GM19351 (cell line): ENCODE measurements at regions not wholly inside any gene's neighbourhood (a gene's known extent, or its start where the extent isn't known, plus 50 kb on each side); places are given as distances from the start of the nearest gene placed in this dataset.

ENCODE experiments used
- ATAC-seq: cut with Tn5 transposase; IDR thresholded peaks from one replicate; pipeline ENCODE4 v1.9.1; 2021; ENCODE audit warnings: mild to moderate bottlenecking, moderate library complexity; ENCODE audit not compliant: unreplicated experiment

- no peak for ATAC-seq
Observed at GRCh38 chr22:49643466-49643865, 184.2 kb downstream of the BRD1 start.

DNA sequence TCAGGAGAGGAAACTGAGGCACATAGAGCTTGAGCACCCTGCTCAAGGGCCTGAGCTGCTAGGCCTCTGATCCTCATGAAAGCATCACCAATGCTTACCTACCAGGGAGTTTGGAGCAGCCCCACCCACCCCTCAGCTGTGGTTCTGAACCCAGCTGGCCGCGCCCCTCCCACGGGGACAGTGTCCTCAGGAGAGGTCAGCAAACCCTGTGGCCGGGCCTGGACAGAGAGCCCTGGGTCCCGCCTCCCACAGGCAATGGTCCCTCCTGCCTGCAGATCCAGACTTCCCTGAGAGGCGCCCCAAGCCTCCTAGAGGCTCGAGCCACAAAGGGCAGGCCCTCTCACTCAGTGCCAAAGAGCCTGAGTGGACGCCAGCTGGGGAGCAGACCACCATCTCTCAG is 184.9 kb downstream of the BRD1 start:
- no peak for ATAC-seq

GRCh38 chr22:49642331-49642730 is 185.3 kb downstream of the BRD1 start:
- no peak for ATAC-seq

DNA sequence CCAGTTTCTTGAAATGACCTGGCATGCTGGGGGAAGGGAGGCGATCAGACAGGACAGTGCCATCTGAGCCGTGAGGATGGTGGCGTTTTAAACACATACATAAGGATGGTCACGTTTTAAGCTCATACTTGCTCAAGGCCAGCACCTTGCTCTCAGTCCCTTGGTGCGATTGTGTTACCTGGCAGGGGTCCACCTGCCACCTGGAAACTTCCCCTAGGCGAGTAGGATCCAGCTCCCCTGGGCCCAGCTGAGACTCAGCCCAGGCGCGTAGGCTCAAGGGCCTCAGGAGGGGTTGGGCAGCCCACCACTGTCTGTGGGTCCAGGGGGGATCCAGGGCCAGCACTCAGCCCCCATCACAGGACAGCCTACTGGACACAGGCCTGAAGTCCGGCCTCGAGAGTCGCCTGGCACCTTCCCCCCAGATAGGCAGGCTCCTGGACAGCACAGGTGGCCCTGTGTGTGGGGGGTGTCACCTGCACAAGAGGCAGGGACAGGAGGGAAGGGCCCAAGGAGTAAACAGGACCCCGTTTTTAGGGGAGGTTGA is 185.8 kb downstream of the BRD1 start:
- ATAC-seq = no peak

DNA sequence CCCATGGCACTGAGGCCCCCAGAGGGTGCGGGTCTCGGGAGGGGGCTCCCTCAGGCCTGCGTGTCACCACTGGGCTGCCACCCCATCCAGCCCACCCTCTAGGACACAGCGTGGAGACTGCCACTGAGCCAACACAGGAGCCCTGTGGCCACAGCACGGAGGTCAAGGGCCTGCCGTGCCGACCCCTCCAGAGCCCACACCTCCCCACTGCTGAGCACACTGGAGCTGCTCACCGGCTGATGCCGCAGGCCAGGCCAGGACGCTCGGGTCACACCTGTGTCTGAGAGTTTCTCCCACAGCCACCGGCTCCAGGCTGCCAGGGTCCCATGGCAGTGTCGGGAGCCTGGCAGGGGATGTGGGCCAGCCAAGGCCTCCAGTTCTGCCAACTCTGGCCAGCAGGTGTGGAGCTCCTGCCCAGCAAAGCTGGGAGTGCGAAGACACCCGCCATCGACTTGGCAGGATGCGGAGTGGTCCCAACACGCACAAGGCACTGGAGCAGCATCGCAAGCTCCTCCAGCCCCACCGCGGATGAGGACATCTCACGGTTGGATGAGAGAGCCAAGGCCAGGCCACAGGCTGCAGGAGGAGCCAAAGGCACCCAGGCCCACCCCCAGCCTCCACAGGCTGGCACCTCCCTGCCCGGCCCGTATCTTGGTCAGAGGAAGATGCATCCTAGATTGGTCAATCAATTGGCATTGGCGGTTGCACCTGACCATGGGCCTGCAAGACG is 187.1 kb downstream of the BRD1 start:
- no peak for ATAC-seq

DNA sequence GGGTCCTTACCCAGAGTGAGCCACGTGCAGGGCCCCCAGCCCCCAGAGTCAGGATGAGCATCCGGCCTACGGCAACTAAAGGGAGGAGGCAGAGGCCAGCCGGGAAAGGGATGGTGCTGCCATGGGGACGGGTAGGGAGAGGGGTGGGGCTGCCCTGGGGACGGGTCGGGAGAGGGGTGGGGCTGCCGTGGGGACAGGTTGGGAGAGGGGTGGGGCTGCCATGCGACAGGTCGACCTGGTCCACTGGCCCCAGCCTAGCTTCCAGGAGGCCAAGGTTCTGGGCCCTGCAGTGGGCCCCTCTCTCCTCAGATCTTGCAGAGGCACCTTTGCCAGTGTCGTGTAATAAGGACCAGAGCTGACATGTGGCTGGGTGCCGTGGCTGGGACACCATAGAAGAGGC is 187.7 kb downstream of the BRD1 start:
- ATAC-seq = no peak

DNA sequence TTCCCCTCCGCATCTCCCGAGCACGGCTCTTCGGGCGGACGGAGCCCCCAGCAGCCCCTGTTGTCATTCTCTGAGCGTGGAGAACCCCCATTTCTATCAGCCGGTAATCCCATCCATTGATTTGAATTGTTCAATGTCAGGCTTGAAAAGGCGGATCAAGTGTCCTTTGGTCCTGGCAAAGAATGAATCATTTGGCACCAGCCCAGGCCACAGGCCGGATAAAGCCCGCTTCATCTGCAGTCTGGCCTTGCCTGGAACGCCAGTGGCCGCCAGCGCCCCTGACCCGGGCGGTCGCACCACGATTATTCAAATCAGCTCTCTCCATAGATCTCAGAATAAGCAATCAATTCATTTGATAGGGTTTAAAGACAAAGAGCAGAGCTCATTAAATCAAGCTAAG is 188.9 kb downstream of the BRD1 start:
- no peak for ATAC-seq

- ATAC-seq = no peak
Observed at GRCh38 chr22:49638001-49638400, 189.7 kb downstream of the BRD1 start.

- no peak for ATAC-seq
Observed at GRCh38 chr22:49637255-49637760, 190.4 kb downstream of the BRD1 start.

GRCh38 chr22:49636649-49637048 is 191.0 kb downstream of the BRD1 start:
- no peak for ATAC-seq

- ATAC-seq = no peak
Observed at GRCh38 chr22:49636214-49636613, 191.5 kb downstream of the BRD1 start.

DNA sequence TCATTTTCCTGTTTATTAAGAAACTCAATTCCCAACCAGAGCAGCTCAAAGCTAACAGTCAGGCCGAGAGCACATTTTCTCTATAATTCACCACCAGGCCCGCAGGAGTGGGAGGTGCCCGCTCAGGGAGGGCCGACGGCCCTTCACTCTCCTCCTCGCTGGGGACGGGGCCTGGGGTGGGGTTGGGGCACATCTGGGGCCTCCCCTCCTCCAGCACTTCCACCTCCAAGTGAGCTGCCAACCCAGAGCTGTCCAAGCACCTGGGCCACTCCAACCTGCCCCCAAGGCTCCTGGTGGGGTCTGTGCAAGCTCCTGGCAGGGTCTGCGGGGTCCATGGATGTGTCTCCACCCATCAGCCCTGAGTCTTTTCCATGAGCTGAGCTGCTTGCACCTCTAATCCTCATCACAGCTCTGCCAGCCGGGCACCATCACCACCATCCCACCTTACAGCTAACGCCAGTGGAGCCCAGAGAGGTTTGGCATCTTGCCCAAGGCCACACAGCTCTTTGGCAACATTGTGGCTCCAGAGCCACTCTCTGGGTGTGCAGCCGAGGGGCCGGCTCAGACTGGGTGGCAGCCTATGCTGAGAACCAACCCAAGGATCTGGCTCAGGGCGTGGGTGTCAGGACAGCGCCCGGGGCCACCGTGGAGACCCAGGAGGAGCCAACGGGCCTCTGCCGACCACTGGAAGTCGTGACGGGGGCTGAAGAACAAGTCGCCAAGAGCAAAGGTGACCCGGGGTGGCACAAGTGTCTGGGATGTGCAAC is 193.5 kb downstream of the BRD1 start:
- no peak for ATAC-seq

GRCh38 chr22:49633010-49633324 is 194.7 kb downstream of the BRD1 start:
- ATAC-seq = no peak

DNA sequence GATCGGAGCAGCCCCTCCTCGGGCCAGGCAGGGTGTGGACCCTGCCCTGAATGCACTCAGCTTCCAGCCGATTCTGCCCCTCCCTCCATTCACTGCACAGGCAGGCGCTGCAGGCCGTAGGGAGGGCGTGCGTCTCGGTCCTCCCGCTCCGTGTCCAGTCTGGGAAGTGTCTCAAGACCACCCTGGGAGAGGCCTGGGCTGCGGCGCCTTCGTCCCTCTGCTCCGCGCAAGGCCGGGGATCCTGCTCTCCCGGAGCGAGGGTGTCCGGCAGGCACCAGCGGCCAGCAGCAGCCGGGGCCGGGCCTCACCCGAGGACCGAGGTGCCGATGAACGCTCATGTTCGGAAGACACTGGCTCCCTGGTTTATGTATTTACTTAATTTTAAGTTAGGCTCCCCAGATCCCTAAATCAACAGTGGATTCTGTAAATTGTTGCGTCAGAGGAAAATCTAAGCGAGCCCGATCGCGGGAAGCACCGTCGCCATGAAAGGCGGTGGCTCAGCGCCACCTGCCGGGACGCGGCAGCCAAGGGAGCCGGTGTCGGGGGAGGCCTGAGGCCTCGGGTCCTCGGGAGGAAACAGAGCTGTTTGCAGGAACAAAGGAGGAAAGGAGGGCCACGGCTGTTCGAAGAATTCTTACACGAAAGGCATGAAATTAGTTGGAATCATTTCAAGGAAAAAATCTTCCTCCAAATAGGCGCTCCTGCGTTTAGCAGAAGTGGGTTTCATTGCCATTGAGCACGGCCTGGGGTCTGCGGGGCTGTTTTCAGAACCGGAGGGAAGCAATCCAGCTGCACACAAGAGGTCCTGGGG is 195.3 kb downstream of the BRD1 start:
- no peak for ATAC-seq

DNA sequence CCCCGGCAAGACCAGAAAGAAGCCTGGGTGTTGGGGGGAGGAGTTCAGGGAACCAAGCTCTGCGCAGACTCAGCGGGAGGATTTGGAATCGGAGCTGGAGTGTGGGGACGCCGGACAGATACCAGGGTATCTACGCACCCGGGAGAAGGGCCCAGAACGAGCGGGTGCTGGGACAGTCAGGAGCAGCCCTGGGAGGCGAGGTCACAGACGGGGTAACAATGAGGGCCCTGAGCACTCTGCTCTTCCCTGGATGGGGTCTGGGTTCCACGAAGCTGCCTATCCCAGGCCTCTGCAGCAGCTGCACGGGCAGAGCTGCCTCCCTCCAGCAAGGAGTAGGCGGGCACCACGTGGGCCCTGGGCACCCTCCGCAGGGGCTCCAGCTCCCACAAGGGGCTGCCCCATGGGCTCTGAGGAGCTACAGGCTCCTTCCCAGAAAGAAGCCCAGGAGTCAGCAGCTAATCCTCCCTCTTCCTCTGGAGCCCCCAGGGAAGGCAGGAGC is 197.2 kb downstream of the BRD1 start:
- ATAC-seq = no peak

DNA sequence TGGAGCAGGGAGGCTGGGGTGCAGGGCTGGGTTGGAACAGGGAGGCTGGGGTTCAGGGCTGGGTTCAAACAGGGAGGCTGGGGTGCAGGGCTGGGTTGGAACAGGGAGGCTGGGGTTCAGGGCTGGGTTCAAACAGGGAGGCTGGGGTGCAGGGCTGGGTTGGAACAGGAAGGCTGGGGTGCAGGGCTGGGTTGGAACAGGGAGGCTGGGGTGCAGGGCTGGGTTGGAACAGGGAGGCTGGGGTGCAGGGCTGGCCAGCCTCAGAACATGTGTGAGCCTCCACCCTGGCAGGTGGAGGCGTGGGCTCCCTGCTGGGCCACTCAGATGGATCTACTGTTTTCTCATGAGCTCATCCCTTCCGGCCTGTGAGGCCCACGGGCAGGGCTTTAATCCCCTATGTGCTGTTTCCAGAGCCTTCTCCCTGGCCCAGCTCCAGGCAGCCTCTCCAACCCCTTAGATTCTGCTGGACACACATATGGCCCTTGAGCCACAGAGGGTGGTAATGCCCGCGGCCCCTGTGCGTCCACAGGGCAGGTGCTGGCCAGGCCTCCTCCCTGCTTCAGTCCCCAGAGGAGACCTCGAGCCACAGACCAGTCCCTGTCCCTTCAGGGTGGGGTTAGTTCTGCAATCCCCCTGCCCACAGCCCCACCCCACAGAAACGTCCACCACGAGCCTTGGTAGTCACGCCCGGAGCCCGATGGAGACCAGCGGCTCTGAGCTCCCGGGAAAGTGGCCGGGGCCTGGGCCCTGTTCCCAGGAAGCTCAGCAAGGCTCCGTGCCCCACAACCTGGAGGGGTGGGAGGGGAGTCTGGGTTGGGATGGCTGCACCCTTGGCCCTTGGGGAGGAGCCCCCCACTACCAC is 197.9 kb downstream of the BRD1 start:
- no peak for ATAC-seq

- no peak for ATAC-seq
Observed at GRCh38 chr22:49629261-49629570, 198.5 kb downstream of the BRD1 start.

GRCh38 chr22:49628391-49629260 is 199.0 kb downstream of the BRD1 start:
- ATAC-seq = no peak
